K562 (cell line): ENCODE measurements at regions not wholly inside any gene's neighbourhood (a gene's known extent, or its start where the extent isn't known, plus 50 kb on each side); places are given as distances from the start of the nearest gene placed in this dataset.

Experiments used
- ATAC-seq: fragments of 200-7000 bp; cut with Tn5 transposase; 3 replicates; pipeline ENCODE4 v1.9.1; 2020; ENCODE audit warnings: moderate library complexity
- BruUV-seq: library from RNA; stranded (reverse); fragments of 400-500 nt; replicated peaks from 2 replicates; lab custom pipeline; 2021; lab: Mats Ljungman, UMichigan
- CTCF ChIA-PET: fragments of 300-600 bp; formaldehyde crosslinking; extraction: SDS; loops from one replicate; lab custom pipeline; 2021; ENCODE audit warnings: low intra/inter-chr PET ratio; lab: Yijun Ruan, JAX
- POLR2A ChIA-PET: fragments of 300-600, 350-650 bp; sonication (Branson Sonifier 250); formaldehyde crosslinking; extraction: SDS; loops from one replicate; lab custom pipeline; 2021; ENCODE audit warnings: antibody characterized with exemption, inconsistent platforms; lab: Yijun Ruan, JAX
- DNase-seq, 4 experiments: peaks; one replicate each; pipeline versions ENCODE4 v3.0.0 to v3.0.0-alpha.2; 2011 to 2018; ENCODE audit warnings: low spot score in 3 of 4, mixed read lengths in 3 of 4; ENCODE audit errors: extremely low read depth in 1 of 4
- FAIRE-seq: peaks from 2 replicates; lab custom pipeline; 2011; peaks lifted over from hg19 to GRCh38; lab: Jason Lieb, UNC
- H2AFZ ChIP-seq: 2 replicates; pipeline ENCODE4 v1.6.0; 2011; ENCODE audit warnings: low read depth, low read length, control low read depth, inconsistent platforms
- H3K27ac ChIP-seq: fragments of 200-600 bp; 3 replicates; pipeline ENCODE4 v1.8.0; 2011; ENCODE audit warnings: low read depth, mild to moderate bottlenecking, control low read depth, inconsistent platforms, low read length, moderate library complexity, mixed read lengths; ENCODE audit errors: extremely low read depth
- H3K27me3 ChIP-seq, 2 experiments: fragments of 300-600 bp in 1 of 2; 2 replicates in 1 of 2; 3 replicates in 1 of 2; pipeline versions ENCODE4 v1.6.0 to v1.8.0; 2011; ENCODE audit warnings: inconsistent platforms in 2 of 2, low read length in 2 of 2, mild to moderate bottlenecking in 1 of 2, mixed read lengths in 1 of 2, moderate library complexity in 1 of 2; ENCODE audit not compliant: control insufficient read depth in 2 of 2, insufficient read depth in 2 of 2
- H3K36me3 ChIP-seq: fragments of 300-600 bp; 3 replicates; pipeline ENCODE4 v1.8.0; 2011; ENCODE audit warnings: mild to moderate bottlenecking, low read length, inconsistent platforms; ENCODE audit not compliant: control insufficient read depth, insufficient read depth
- H3K4me1 ChIP-seq, 2 experiments: fragments of 200-600 bp in 1 of 2; replicated peaks in 1 of 2; 2 replicates in 1 of 2; 3 replicates in 1 of 2; pipeline versions ENCODE4 v1.5.1 to v1.8.0; 2011; ENCODE audit warnings: inconsistent platforms in 2 of 2, low read length in 2 of 2, mild to moderate bottlenecking in 1 of 2, mixed read lengths in 1 of 2, moderate library complexity in 1 of 2; ENCODE audit not compliant: control insufficient read depth in 2 of 2, insufficient read depth in 2 of 2
- H3K4me2 ChIP-seq: 2 replicates; pipeline ENCODE4 v1.6.1; 2011; ENCODE audit warnings: low read length, control low read depth, inconsistent platforms, mixed read lengths; ENCODE audit not compliant: insufficient read depth
- H3K4me3 ChIP-seq: fragments of 200-600 bp; sonication (generic), shearing (Covaris generic); 2 replicates; pipeline ENCODE4 v1.5.1; 2016; ENCODE audit warnings: control low read depth, inconsistent platforms
- H3K79me2 ChIP-seq: fragments of 200-600 bp; 3 replicates; pipeline ENCODE4 v1.8.0; 2011; ENCODE audit warnings: low read length, inconsistent platforms; ENCODE audit not compliant: control insufficient read depth, insufficient read depth
- H3K9ac ChIP-seq, 2 experiments: 2 replicates each; pipeline versions ENCODE4 v1.6.0 to v1.6.1; 2011; ENCODE audit warnings: low read depth in 2 of 2, low read length in 2 of 2, control low read depth in 1 of 2, inconsistent platforms in 1 of 2, mild to moderate bottlenecking in 1 of 2, mixed read lengths in 1 of 2; ENCODE audit not compliant: insufficient read depth in 1 of 2
- H3K9me1 ChIP-seq: one replicate; pipeline ENCODE4 v1.6.0; 2011; ENCODE audit warnings: inconsistent platforms, mild to moderate bottlenecking, low read length, moderate library complexity; ENCODE audit not compliant: control insufficient read depth, insufficient read depth
- H3K9me3 ChIP-seq: replicated peaks from 2 replicates; pipeline ENCODE4 v1.5.1; 2011; ENCODE audit warnings: low read depth, low read length, inconsistent platforms; ENCODE audit not compliant: control insufficient read depth, insufficient read depth
- H4K20me1 ChIP-seq: replicated peaks from 2 replicates; pipeline ENCODE4 v1.6.1; 2011; ENCODE audit warnings: low read length, inconsistent platforms, mixed read lengths; ENCODE audit not compliant: control insufficient read depth, insufficient read depth
- DIDO1 ChIP-seq: fragments of 450-650 bp; IDR thresholded peaks from 2 replicates; pipeline ENCODE4 v1.6.1; 2016; ENCODE audit warnings: low read depth, missing biosample characterization, missing genetic modification characterization
- ID3 ChIP-seq, 2 experiments: fragments of 250-450 bp in 1 of 2; fragments of 450-650 bp in 1 of 2; sonication (Bioruptor Pico) in 1 of 2; IDR thresholded peaks; 2 replicates each; pipeline versions ENCODE4 v1.6.1 to v1.8.0; 2016 to 2021; ENCODE audit warnings: mild to moderate bottlenecking in 2 of 2, moderate library complexity in 2 of 2, missing compliant biosample characterization in 1 of 2, missing genetic modification characterization in 1 of 2
- MED1 ChIP-seq: sonication (generic); formaldehyde crosslinking; IDR thresholded peaks from 2 replicates; pipeline ENCODE4 v1.8.1; 2023; ENCODE audit warnings: missing genetic modification reagents, borderline replicate concordance
- NCOA2 ChIP-seq, 2 experiments: fragments of 450-650 bp; IDR thresholded peaks; 2 replicates each; pipeline ENCODE4 v1.6.1; 2018; ENCODE audit warnings: mild to moderate bottlenecking in 2 of 2, moderate library complexity in 1 of 2; ENCODE audit not compliant: partially characterized antibody in 2 of 2
- NR0B1 ChIP-seq: fragments of 450-650 bp; IDR thresholded peaks from one replicate; pipeline ENCODE4 v1.6.1; 2018; ENCODE audit warnings: mild to moderate bottlenecking, moderate library complexity; ENCODE audit not compliant: partially characterized antibody
- PYGO2 ChIP-seq: fragments of 450-650 bp; IDR thresholded peaks from 2 replicates; pipeline ENCODE4 v1.6.1; 2016; ENCODE audit warnings: mild to moderate bottlenecking, missing genetic modification characterization, moderate library complexity, missing compliant biosample characterization
- RHOXF2B ChIP-seq: fragments of 250-450 bp; sonication (Bioruptor Pico); conservative IDR thresholded peaks from 2 replicates; pipeline ENCODE4 v1.5.1; 2021
- SRSF1 ChIP-seq: fragments of 200-400 bp; formaldehyde crosslinking; IDR thresholded peaks from 2 replicates; pipeline ENCODE4 v1.6.1; 2017; ENCODE audit warnings: mild to moderate bottlenecking, low read depth, low read length, moderate library complexity
- TOE1 ChIP-seq, 2 experiments: fragments of 450-650 bp in 1 of 2; sonication (generic) in 1 of 2; formaldehyde crosslinking in 1 of 2; IDR thresholded peaks; 2 replicates each; pipeline versions ENCODE4 v1.7.1 to v1.8.0; 2016 to 2022; ENCODE audit warnings: borderline replicate concordance in 2 of 2, mild to moderate bottlenecking in 2 of 2, antibody characterized with exemption in 1 of 2, inconsistent platforms in 1 of 2, low read depth in 1 of 2, missing genetic modification reagents in 1 of 2, moderate library complexity in 1 of 2
- ZBTB49 ChIP-seq: sonication (generic); formaldehyde crosslinking; IDR thresholded peaks from 2 replicates; pipeline ENCODE4 v1.8.0; 2022; ENCODE audit warnings: missing genetic modification reagents, mild to moderate bottlenecking, borderline replicate concordance
- ZNF140 ChIP-seq: fragments of 250-450 bp; sonication (Bioruptor Pico); IDR thresholded peaks from 2 replicates; pipeline ENCODE4 v1.8.0; 2021; ENCODE audit warnings: moderate library complexity, mild to moderate bottlenecking, inconsistent platforms
- ZNF253 ChIP-seq: fragments of 250-450 bp; sonication (Bioruptor Pico); conservative IDR thresholded peaks from 2 replicates; pipeline ENCODE4 v1.6.1; 2021; ENCODE audit warnings: mild to moderate bottlenecking
- WGBS: fragments of 100-300 bp; shearing (Covaris generic); methylation state at CpG from one replicate; pipeline ENCODE4 v1.1.6; 2016; ENCODE audit warnings: low coverage, mixed read lengths; ENCODE audit not compliant: insufficient coverage; ENCODE audit errors: missing lambda C conversion rate; 5-methylcytosine and 5-hydroxymethylcytosine counted together
- in situ Hi-C: fragments of 300-500 bp; cut with MboI; formaldehyde crosslinking; loops from 4 replicates; pipeline ENCODE4 v1.15.0; 2018; ENCODE audit warnings: inconsistent platforms, mixed read lengths
- intact Hi-C: fragments of 100-400 bp; cut with micrococcal nuclease; formaldehyde crosslinking; loops from 2 replicates; pipeline ENCODE4 v1.14.2; 2022

GRCh38 chr15:39215015-39215414 is 365.9 kb upstream of the THBS1 start:
- WGBS, result 14% methylated on average over 5 of the region's 5 CpGs
- no peak for FAIRE-seq
- H3K9ac ChIP-seq, result no peak overlapping the region
- H3K27ac ChIP-seq, result no peak overlapping the region
- H3K4me2 ChIP-seq, result no peak overlapping the region
- no peaks in the 10 kb centered on the region for H3K36me3 ChIP-seq
- H3K4me1 ChIP-seq, result peaks cover 0 to 8% of the 10 kb centered on the region in 2 experiments; a peak in 2 of 5 replicates
- BruUV-seq, result no TSS peak
- no peaks in the 10 kb centered on the region for H3K79me2 ChIP-seq
- intact Hi-C loops, result no loop called here
- H4K20me1 ChIP-seq, result no peaks in the 10 kb centered on the region
- ChIA-PET CTCF (interaction anchor here (0.6 kb wide), 1 partner anchor 61 kb away, joined by 5 read pairs; no protein-coding TSS in a partner anchor), POLR2A (no interaction called here)
- no peak for DNase-seq
- no peak overlapping the region for H3K4me3 ChIP-seq
- in situ Hi-C loops, result no loop called here
- H3K9me1 ChIP-seq, result no peaks in the 10 kb centered on the region
- no peaks in the 10 kb centered on the region for H3K9me3 ChIP-seq
- no peaks in the 10 kb centered on the region for H3K27me3 ChIP-seq
- H2AFZ ChIP-seq, result no peak overlapping the region
- no peak for ATAC-seq
- TF ChIP-seq ZNF253, result no peak
- no peak for TF ChIP-seq ZNF140
- TF ChIP-seq SRSF1, result no peak
- no peak for TF ChIP-seq PYGO2 (tag)
- no peak for TF ChIP-seq ID3 (CRISPR knock-in tag; IDR thresholded peaks at IDR 0.05)
- no peak for TF ChIP-seq ID3 (tag; IDR thresholded peaks at IDR 0.05)
- TF ChIP-seq TOE1 (IDR thresholded peaks at IDR 0.05; ENCODE audit: borderline replicate concordance), result no peak
- no peak for TF ChIP-seq TOE1 (CRISPR knock-in tag; IDR thresholded peaks at IDR 0.05; ENCODE audit: borderline replicate concordance, low read depth)
- TF ChIP-seq ZBTB49 (CRISPR knock-in tag), result no peak
- TF ChIP-seq RHOXF2B (CRISPR knock-in tag), result no peak
- TF ChIP-seq MED1 (CRISPR knock-in tag), result no peak
- TF ChIP-seq NCOA2 (IDR thresholded peaks at IDR 0.05; ENCODE audit: partially characterized antibody in 2 of 2), result no peak
- no peak for TF ChIP-seq DIDO1 (tag)
- TF ChIP-seq NR0B1, result no peak
